ENCODE measurements at regions not wholly inside any gene's neighbourhood (a gene's known extent, or its start where the extent isn't known, plus 50 kb on each side); places are given as distances from the start of the nearest gene placed in this dataset.

GRCh38 chr5:145129797-145130196 is 705.3 kb downstream of the PRELID2 start:
- TF ChIP-seq POLR2AphosphoS5 (IDR thresholded peaks at IDR 0.05; ENCODE audit: borderline replicate concordance, low read depth, low read length) (no peak), EZH2 (IDR thresholded peaks at IDR 0.05) (no peak), FOXP2 (optimal IDR thresholded peaks at IDR 0.05; ENCODE audit: control extremely low read depth, extremely low read length, insufficient read depth) (no peak)

Measured in SK-N-MC (cell line).